Left ventricle myocardium inferior (tissue), 1 donor: ENCODE measurements at regions not wholly inside any gene's neighbourhood (a gene's known extent, or its start where the extent isn't known, plus 50 kb on each side); places are given as distances from the start of the nearest gene placed in this dataset.

ENCODE experiments used
- DNase-seq: peaks from one replicate; pipeline ENCODE4 v3.0.0-alpha.2; 2020
- H3K27ac ChIP-seq: fragments of 200-600 bp; replicated peaks from 2 replicates; pipeline ENCODE4 v1.8.0; 2021
- H3K27me3 ChIP-seq: fragments of 200-600 bp; 2 replicates; pipeline ENCODE4 v1.8.0; 2021; ENCODE audit warnings: low read depth
- H3K36me3 ChIP-seq: fragments of 200-600 bp; 2 replicates; pipeline ENCODE4 v1.8.0; 2021
- H3K4me1 ChIP-seq: fragments of 200-600 bp; 2 replicates; pipeline ENCODE4 v1.8.0; 2021
- H3K4me3 ChIP-seq: fragments of 200-600 bp; 2 replicates; pipeline ENCODE4 v1.8.0; 2021; ENCODE audit warnings: mild to moderate bottlenecking, moderate library complexity
- H3K9me3 ChIP-seq: fragments of 200-600 bp; replicated peaks from 2 replicates; pipeline ENCODE4 v1.8.0; 2021
- CTCF ChIP-seq: fragments of 200-600 bp; IDR thresholded peaks from 2 replicates; pipeline ENCODE4 v1.8.0; 2021; ENCODE audit warnings: antibody characterized with exemption, mild to moderate bottlenecking, borderline replicate concordance
- intact Hi-C: fragments of 100-400 bp; cut with micrococcal nuclease; formaldehyde crosslinking; loops from one replicate; pipeline ENCODE4 v1.11.0; 2022
- donor health status: DM: no; HTN: yes; CAD: no; lungs with severe emphysema.

- Histone ChIP-seq H3K36me3 (no peaks in the 10 kb centered on the region), H3K9me3 (no peaks in the 10 kb centered on the region), H3K27ac (peak overlapping the region; percentile 98), H3K27me3 (no peaks in the 10 kb centered on the region), H3K4me1 (peaks cover 70% of the 10 kb centered on the region), H3K4me3 (peak overlapping the region; percentile 70)
- DNase-seq: no peak
- TF ChIP-seq CTCF: no peak
- intact Hi-C loops: loop anchor here (10.0 kb wide), 1 partner anchor 307 kb away; the partner anchor contains the start of gene IER5L
Measured at GRCh38 chr9:129481424-129481809, 139.5 kb downstream of the C9orf50 start.

- no peak for DNase-seq
- Histone ChIP-seq H3K9me3 (no peaks in the 10 kb centered on the region), H3K27ac (peak overlapping the region; percentile 98), H3K4me3 (no peak overlapping the region), H3K27me3 (no peaks in the 10 kb centered on the region), H3K4me1 (peaks cover 64% of the 10 kb centered on the region), H3K36me3 (no peaks in the 10 kb centered on the region)
- no peak for TF ChIP-seq CTCF
- intact Hi-C loops: loop anchor here (10.0 kb wide), 1 partner anchor 306 kb away; the partner anchor contains the start of gene IER5L
Measured at GRCh38 chr9:129480745-129481144, 140.2 kb downstream of the C9orf50 start.

GRCh38 chr9:129480227-129480626 is 140.7 kb downstream of the C9orf50 start:
- no peak for TF ChIP-seq CTCF
- Histone ChIP-seq H3K27ac (peak overlapping the region; percentile 98), H3K36me3 (no peaks in the 10 kb centered on the region), H3K9me3 (no peaks in the 10 kb centered on the region), H3K4me3 (no peak overlapping the region), H3K27me3 (no peaks in the 10 kb centered on the region), H3K4me1 (peaks cover 60% of the 10 kb centered on the region)
- intact Hi-C loops: loop anchor here (10.0 kb wide), 1 partner anchor 305 kb away; the partner anchor contains the start of gene IER5L
- no peak for DNase-seq

GRCh38 chr9:129479631-129480011 is 141.3 kb downstream of the C9orf50 start:
- peaks cover 6% of the 10 kb centered on the region for H3K9me3 ChIP-seq
- no peaks in the 10 kb centered on the region for H3K36me3 ChIP-seq
- DNase-seq: no peak
- H3K4me3 ChIP-seq: no peak overlapping the region
- peaks cover 54% of the 10 kb centered on the region for H3K4me1 ChIP-seq
- peak overlapping the region; percentile 98 for H3K27ac ChIP-seq
- intact Hi-C loops: loop anchor here (10.0 kb wide), 1 partner anchor 305 kb away; the partner anchor contains the start of gene IER5L
- TF ChIP-seq CTCF: no peak
- H3K27me3 ChIP-seq: no peaks in the 10 kb centered on the region

GRCh38 chr9:129478961-129479630 is 141.8 kb downstream of the C9orf50 start:
- peaks cover 9% of the 10 kb centered on the region for H3K9me3 ChIP-seq
- no peaks in the 10 kb centered on the region for H3K36me3 ChIP-seq
- intact Hi-C loops: no loop called here
- no peak for TF ChIP-seq CTCF
- H3K4me1 ChIP-seq: peaks cover 54% of the 10 kb centered on the region
- DNase-seq: no peak
- H3K4me3 ChIP-seq: no peak overlapping the region
- H3K27ac ChIP-seq: peak overlapping the region; percentile 98
- no peaks in the 10 kb centered on the region for H3K27me3 ChIP-seq
